Skeletal muscle tissue (tissue), 3 donors: ENCODE measurements at regions not wholly inside any gene's neighbourhood (a gene's known extent, or its start where the extent isn't known, plus 50 kb on each side); places are given as distances from the start of the nearest gene placed in this dataset.

Experiments used
- H3K27ac ChIP-seq: one replicate; pipeline ENCODE4 v1.7.0; 2013; ENCODE audit warnings: mild to moderate bottlenecking, low read depth, low read length, inconsistent platforms
- H3K27me3 ChIP-seq, 3 donors: one replicate each; pipeline ENCODE4 v1.7.0; 2013; ENCODE audit warnings: low read length in 3 of 3; ENCODE audit not compliant: control insufficient read depth in 3 of 3, insufficient read depth in 3 of 3
- H3K36me3 ChIP-seq, 3 donors: one replicate each; pipeline ENCODE4 v1.7.0; 2013; ENCODE audit warnings: low read length in 3 of 3; ENCODE audit not compliant: control insufficient read depth in 3 of 3, insufficient read depth in 3 of 3
- H3K4me1 ChIP-seq, 3 donors: one replicate each; pipeline ENCODE4 v1.7.0; 2013; ENCODE audit warnings: low read length in 3 of 3, mild to moderate bottlenecking in 3 of 3; ENCODE audit not compliant: control insufficient read depth in 3 of 3, insufficient read depth in 3 of 3
- H3K4me3 ChIP-seq, 3 donors: one replicate each; pipeline ENCODE4 v1.7.0; 2013; ENCODE audit warnings: low read length in 3 of 3
- H3K9ac ChIP-seq, 3 donors: one replicate each; pipeline ENCODE4 v1.7.0; 2013; ENCODE audit warnings: low read length in 3 of 3, mild to moderate bottlenecking in 3 of 3, moderate library complexity in 2 of 3, low read depth in 1 of 3
- H3K9me3 ChIP-seq, 3 donors: one replicate each; pipeline ENCODE4 v1.7.0; 2013; ENCODE audit warnings: low read length in 3 of 3; ENCODE audit not compliant: control insufficient read depth in 3 of 3
- donor health status: Osteomylitis.

DNA sequence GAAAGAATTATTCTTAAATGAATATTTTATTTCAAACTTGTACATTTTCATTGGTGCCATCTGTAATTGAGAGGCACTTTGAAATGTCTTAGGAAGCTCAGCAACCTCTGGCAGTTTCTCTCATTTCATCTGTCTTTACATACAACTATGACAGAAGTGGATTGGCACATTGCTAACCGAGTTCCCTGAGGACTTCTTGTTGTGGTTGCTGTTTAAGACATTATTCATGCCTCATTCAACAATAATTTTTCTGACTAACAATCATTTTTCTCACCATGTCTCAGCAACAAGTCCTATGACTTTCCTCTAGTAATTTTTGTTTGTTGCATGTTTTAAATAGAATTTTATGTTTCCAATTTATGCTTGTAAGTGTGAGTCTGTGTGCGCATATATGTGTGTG, 284.0 kb upstream of the CWC22 start:
- H3K36me3 ChIP-seq, result no peaks in the 10 kb centered on the region
- no peak overlapping the region for H3K4me3 ChIP-seq
- H3K4me1 ChIP-seq, result no peaks in the 10 kb centered on the region
- H3K9ac ChIP-seq, result no peak overlapping the region
- no peak overlapping the region for H3K27ac ChIP-seq
- no peaks in the 10 kb centered on the region for H3K27me3 ChIP-seq
- no peaks in the 10 kb centered on the region for H3K9me3 ChIP-seq

DNA sequence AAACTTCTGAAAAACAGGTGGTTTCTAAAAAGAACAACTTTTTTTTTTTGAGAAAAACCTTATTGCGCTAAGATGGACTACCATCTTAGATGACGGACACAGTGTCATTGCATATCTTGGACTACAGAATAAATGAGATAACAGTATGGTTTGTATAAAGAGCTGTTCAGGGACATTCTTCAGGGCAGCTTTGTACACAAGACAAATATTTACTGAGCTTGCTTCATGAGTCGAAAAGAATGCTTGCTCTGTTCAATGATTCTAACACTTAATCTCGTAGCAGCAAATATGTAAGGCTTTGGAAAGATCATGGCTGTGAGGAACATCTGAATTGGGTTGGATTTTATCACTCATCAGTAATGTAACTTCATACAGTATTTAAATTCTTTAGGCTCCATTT, 282.5 kb upstream of the CWC22 start:
- Histone ChIP-seq H3K36me3 (no peaks in the 10 kb centered on the region), H3K27me3 (no peaks in the 10 kb centered on the region), H3K9me3 (no peaks in the 10 kb centered on the region), H3K27ac (no peak overlapping the region), H3K4me3 (no peak overlapping the region), H3K4me1 (no peaks in the 10 kb centered on the region), H3K9ac (no peak overlapping the region)

DNA sequence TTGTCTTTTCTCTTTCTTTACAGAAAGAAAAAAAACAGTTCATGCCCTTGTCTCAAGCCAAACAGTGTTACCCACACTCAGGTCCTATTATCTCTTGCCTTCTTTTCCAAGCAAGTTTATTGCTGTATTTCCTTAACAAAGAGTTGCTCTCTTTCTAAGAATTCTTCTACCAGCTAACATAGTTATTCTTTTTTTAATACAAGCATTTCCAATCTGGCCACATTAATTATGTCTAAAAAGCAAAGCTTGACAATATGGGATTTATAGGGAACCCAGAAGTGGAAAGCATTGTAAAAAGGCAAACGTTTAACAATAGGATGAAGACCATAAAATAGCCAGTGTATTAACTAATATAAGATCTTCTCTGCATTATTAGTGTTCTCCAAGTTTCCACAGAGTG, 272.5 kb upstream of the CWC22 start:
- Histone ChIP-seq H3K9ac (no peak overlapping the region), H3K27ac (no peak overlapping the region), H3K27me3 (no peaks in the 10 kb centered on the region), H3K36me3 (no peaks in the 10 kb centered on the region), H3K4me3 (no peak overlapping the region), H3K4me1 (no peaks in the 10 kb centered on the region), H3K9me3 (no peaks in the 10 kb centered on the region)

DNA sequence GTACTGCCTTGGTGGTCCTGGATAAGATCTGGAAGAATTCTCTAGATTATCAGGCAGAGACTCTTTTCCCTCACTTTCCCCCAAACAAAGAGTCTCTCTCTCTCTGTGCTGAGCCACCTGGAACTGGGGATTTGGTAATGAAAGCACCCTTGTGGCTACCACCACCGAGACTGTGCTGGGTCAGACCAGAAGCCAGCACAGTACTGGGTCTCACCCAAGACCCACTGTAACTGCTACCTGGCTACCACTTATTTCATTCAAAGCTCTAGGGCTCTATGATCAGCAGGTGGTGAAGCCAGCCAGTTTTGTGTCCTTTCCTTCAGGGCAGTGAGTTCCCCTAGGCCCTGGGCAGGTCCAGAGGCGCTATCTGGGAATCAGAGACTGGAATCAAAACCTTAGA, 269.6 kb upstream of the CWC22 start:
- Histone ChIP-seq H3K9me3 (no peaks in the 10 kb centered on the region), H3K27ac (no peak overlapping the region), H3K36me3 (no peaks in the 10 kb centered on the region), H3K4me3 (no peak overlapping the region), H3K4me1 (no peaks in the 10 kb centered on the region), H3K27me3 (no peaks in the 10 kb centered on the region), H3K9ac (no peak overlapping the region)

DNA sequence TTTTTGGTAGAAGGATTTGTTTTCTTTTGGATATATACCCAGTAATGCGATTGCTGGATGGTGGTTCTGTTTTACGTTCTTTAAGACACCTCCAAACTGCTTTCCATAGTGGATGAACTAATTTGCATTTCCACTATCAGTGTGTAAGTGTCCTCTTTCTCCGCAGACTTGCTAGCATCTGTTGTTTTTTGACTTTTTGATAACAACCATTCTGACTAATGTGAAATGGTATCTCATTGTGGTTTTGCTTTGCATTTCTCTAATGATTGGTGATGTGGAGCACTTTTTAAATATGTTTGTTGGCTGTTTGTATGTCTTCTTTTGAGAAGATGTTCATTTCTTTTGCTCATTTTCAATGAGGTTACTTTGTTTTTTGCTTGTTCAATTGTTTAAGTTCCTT, 260.9 kb upstream of the CWC22 start:
- Histone ChIP-seq H3K9me3 (no peaks in the 10 kb centered on the region), H3K27ac (no peak overlapping the region), H3K27me3 (no peaks in the 10 kb centered on the region), H3K4me1 (no peaks in the 10 kb centered on the region), H3K4me3 (no peak overlapping the region), H3K36me3 (no peaks in the 10 kb centered on the region), H3K9ac (no peak overlapping the region)

DNA sequence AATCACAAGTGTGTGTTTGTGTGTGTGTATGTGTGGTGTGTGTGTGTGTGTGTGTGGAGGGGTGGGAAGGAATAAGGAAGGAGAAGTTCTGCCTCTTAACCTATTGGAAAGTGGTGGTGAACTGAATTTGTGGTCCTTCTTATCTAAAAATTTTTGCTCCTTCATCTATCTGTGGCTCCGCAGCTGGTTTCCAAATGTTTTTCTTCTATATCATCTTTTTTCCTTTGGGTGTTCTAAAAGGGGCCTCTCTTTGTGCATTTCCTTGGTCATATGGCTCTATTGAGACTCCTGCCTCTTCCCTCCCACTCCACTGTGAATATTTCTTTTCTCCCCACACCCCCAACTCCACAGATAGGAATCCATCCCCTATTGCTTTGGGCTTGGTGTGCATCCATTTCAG, 254.9 kb upstream of the CWC22 start:
- Histone ChIP-seq H3K4me1 (no peaks in the 10 kb centered on the region), H3K27me3 (no peaks in the 10 kb centered on the region), H3K36me3 (no peaks in the 10 kb centered on the region), H3K9ac (no peak overlapping the region), H3K9me3 (no peaks in the 10 kb centered on the region), H3K4me3 (no peak overlapping the region), H3K27ac (no peak overlapping the region)

DNA sequence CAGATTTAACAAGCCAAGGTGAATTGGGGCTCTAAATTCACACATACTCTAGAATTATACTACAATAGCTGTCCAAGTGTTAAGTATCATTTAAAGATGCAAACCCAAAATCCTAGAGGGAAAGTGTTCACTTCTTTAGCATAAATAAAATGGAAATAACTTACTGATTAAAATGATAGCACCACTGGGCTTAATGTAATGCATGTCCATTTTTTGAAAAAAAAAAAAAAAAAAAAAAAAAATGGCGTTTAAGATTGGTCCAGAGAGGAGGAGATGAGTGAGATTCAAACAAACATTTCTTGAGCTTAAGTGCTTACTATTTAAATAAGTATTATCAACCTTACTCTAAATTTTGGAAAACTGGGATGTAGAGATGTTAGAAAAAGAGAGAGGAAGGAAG, 251.5 kb upstream of the CWC22 start:
- no peaks in the 10 kb centered on the region for H3K4me1 ChIP-seq
- H3K27ac ChIP-seq, result no peak overlapping the region
- H3K9ac ChIP-seq, result no peak overlapping the region
- H3K4me3 ChIP-seq, result no peak overlapping the region
- no peaks in the 10 kb centered on the region for H3K27me3 ChIP-seq
- H3K36me3 ChIP-seq, result no peaks in the 10 kb centered on the region
- H3K9me3 ChIP-seq, result no peaks in the 10 kb centered on the region

DNA sequence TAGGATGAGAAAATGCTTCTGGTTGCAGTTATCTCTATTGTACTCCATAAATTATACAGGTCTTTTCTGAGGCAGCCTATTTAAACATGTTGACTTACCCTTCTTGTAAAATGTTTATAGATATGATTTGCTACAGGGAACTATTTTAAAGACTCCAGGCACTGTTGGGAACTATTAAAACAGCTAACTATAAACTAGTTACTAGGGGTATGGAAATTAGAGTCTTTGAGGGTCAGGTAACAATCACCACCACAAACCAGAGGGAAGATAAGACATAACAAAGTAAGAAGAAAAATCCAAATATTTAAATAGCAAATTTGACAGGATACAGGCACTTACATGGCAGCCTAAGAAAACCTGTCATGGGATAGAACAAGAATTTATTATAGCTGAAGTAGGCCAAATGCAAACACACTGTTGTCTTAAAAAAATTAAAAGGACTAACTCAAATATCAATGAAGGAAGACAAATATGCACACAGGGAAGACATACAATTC, 251.0 kb upstream of the CWC22 start:
- Histone ChIP-seq H3K4me3 (no peak overlapping the region), H3K36me3 (no peaks in the 10 kb centered on the region), H3K27ac (no peak overlapping the region), H3K4me1 (no peaks in the 10 kb centered on the region), H3K9me3 (no peaks in the 10 kb centered on the region), H3K27me3 (no peaks in the 10 kb centered on the region), H3K9ac (no peak overlapping the region)

DNA sequence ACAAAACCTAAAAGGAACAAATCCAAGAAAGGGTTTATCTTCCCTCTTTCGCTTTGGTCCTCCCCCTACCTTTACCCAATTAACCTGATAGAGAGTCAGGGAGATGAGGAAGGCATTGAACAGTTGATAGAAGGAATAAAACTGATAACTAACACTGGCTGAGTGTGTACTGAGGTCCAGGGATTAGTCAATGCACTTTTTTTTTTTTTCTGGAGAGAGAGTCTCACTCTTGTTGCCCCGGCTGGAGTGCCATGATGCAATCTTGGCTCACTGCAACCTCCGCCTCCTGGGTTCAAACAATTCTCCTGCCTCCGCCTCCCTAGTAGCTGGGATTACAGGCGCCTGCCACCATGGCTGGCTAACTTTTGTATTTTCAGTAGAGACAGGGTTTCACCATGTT, 250.2 kb upstream of the CWC22 start:
- H3K27ac ChIP-seq, result no peak overlapping the region
- H3K27me3 ChIP-seq, result no peaks in the 10 kb centered on the region
- no peak overlapping the region for H3K9ac ChIP-seq
- no peaks in the 10 kb centered on the region for H3K36me3 ChIP-seq
- no peak overlapping the region for H3K4me3 ChIP-seq
- no peaks in the 10 kb centered on the region for H3K4me1 ChIP-seq
- H3K9me3 ChIP-seq, result no peaks in the 10 kb centered on the region

DNA sequence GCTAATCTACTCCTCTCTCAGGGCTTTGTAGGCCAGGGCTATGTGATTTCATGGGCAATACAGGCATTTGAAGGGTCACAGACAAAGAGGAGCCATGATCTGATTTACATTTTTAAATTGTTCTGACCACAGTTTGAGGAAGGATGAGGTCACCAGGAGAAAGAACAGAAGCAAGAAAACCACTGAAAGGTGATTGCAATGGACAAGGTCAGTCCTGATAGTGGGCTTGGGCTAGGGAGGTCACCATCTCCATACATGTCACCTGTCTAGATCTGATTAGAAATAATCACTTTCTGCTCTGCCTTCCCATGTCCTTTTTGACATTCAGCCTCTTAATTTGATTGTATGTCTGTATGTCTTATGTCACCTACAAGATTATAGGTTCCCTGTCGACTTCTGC, 248.9 kb upstream of the CWC22 start:
- no peaks in the 10 kb centered on the region for H3K4me1 ChIP-seq
- no peaks in the 10 kb centered on the region for H3K27me3 ChIP-seq
- no peak overlapping the region for H3K9ac ChIP-seq
- no peak overlapping the region for H3K27ac ChIP-seq
- H3K4me3 ChIP-seq, result no peak overlapping the region
- H3K36me3 ChIP-seq, result no peaks in the 10 kb centered on the region
- no peaks in the 10 kb centered on the region for H3K9me3 ChIP-seq

DNA sequence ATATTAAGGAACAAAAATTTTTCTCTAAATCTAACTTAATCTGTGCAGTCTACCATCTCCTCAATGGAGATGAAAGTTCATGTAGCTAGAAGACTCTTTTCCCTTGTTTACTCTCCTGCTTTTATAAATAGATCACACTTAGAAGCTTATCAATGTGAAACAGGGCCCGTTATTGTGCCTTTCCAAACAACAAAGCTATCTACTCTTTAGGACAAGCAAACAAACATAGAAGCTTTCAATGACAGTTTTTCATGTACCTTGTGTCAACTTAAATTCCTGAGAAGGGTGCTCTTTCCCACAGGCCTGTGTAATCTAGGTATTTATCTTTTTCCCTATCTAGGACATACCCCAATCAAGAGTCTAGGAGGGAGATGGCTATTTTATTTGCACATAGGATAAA, 247.8 kb upstream of the CWC22 start:
- H3K4me1 ChIP-seq, result no peaks in the 10 kb centered on the region
- no peaks in the 10 kb centered on the region for H3K9me3 ChIP-seq
- no peak overlapping the region for H3K27ac ChIP-seq
- H3K27me3 ChIP-seq, result no peaks in the 10 kb centered on the region
- no peak overlapping the region for H3K4me3 ChIP-seq
- no peaks in the 10 kb centered on the region for H3K36me3 ChIP-seq
- no peak overlapping the region for H3K9ac ChIP-seq
